HS-5 (cell line): ENCODE measurements at regions not wholly inside any gene's neighbourhood (a gene's known extent, or its start where the extent isn't known, plus 50 kb on each side); places are given as distances from the start of the nearest gene placed in this dataset.
"Not testable (repeated sequence)": the region's sequence is repeated elsewhere in the genome, so short reads cannot be mapped to it uniquely, and the experiment has no call there.

ENCODE experiments used
- DNase-seq: peaks from one replicate; pipeline ENCODE4 v3.0.0-alpha.2; 2012; ENCODE audit warnings: low read depth

DNA sequence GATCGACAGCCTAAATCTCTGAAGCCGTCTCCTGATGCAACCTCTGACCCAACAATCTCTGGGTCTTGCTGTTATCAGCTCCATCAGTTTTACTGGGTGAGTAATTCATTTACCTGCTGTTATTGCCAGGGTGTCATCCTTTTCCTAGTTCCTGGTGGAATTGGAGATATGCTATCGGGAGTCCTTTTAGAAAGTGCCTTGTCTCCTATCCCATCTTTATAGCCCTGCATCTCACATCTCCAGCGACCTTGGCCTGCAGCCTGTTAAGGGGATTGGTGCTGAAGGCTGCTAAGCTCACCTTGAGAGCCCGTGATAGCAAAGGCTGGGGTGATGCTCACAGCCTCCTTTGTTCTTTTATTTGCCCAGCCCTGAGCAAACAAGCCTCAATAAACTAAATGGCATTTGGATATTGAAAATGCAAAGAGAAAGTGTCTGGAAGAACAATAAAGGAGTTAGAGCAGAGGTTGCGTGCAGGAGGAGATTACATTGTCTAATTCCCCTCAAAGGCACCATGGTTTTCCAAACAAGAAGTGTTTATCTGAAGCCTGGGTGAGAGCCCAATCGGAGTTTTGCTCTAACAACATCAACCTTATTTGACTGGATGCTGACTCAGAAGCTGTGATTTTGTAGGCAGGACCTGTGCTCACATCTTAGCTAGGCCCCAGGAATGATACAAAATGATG lies 101.8 kb downstream of the RPLP1 start:
- no peak for DNase-seq

GRCh38 chr15:69555080-69555479 lies 102.5 kb downstream of the RPLP1 start:
- no peak for DNase-seq

GRCh38 chr15:69556344-69556743 lies 103.7 kb downstream of the RPLP1 start:
- DNase-seq: no peak

DNA sequence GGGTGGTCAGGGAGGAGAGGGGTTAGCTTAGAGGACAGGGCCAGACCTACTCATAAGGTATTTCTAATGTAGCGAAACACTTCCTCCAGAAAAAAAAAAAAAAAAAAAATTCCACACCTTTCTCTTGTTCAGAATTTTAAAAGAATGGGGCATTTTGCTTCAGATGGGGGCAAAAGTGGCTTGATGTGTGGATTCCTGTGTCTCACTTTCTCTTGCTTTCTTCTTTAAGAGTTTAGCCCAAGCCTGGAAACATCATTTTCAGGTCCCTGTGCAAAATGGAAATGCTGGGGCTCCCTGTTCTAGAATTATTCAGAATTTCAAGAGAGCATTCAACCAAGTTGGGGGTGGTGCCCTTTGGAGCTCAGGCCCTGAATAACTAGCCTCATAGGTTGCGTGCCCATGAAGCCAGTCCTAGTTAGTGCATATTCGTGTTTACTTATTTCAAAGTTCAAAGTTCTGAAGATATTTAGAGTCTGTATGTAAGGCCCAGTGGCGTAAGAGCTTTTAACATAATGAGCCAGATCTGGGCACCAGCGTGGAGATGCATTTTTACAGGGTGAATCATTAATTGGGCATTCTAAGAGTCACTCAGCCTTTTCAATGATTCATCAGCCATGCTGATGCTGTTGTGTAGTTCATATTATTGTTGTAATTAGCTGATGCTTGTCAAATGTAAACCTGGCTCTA lies 104.5 kb downstream of the RPLP1 start:
- DNase-seq: peak; percentile 92

DNA sequence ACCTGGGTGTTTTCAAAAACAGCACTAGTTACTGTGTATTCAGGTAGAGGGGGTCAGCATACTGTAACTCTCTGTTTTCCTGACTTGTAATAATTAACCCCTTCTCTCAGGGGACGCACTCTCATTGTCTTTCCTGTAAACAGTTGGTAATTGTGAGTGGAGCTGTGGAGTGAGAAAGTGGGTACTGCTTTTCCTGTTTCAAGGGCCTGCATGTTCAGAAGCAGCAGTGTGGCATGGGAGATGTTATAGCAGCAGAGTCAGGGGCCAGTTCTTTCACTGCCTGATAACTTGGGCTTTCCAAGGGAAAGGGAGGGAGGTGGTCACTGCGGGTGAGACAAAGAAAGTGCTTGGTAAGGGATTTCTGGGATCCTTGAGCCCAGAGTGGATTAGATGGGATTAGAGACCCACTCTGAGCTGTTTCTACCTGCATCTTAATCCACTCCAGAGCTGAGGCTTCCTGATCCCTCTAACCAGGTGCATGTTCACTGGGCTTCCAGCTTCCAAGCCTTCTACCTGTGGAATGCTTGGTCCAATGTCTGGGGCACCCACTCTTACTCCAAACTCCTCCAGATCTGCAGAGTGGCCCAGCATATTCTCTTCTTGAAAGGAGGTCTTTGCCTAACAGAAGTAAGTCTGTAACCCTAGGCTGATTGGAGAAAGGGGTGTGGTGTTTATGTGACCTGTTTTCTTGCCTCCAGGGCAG lies 105.2 kb downstream of the RPLP1 start:
- no peak for DNase-seq

DNA sequence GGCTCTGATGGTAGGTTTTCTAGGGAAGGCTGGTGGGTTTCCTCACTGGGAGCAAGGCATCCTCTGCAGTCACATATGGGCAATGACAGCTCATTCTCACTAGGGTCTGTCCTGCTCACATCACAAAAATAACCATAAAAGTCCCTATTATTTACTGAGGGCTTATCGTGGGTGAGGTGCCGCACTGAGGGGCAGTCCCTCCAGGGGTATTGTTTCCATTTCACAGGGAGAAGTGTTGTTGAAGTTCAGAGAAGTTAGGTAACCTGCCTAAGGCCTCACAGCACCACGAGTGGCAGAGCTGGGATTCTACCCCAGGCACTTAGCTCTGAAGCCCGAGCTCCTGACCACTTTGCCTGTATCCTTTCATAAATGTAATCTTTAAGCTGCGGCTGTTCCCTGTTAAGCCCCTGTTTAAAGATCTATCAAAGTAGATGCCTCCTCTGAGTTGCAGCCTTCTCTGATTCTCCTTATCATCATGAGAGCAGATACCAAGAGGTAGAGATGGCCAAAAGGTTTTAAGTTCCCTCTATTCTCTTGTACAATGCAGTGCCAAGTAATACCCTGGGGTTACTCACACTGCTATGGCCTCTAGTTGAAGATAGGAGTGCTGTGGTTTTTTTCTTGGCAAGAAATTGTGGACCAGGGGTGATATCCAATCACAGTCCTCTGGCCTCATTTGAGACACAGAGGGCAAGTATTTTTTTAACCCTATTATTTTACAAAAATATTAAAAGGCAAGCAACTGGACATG lies 107.0 kb downstream of the RPLP1 start:
- DNase-seq: no peak

- no peak for DNase-seq
These were observed 108.6 kb downstream of the RPLP1 start for GRCh38 chr15:69561071-69561784.

- DNase-seq: no peak
These were observed 109.5 kb downstream of the RPLP1 start for GRCh38 chr15:69562116-69562515.

GRCh38 chr15:69562564-69562963 lies 109.9 kb downstream of the RPLP1 start:
- no peak for DNase-seq

- DNase-seq: no peak
These were observed 112.5 kb downstream of the RPLP1 start for GRCh38 chr15:69565066-69565655.

DNA sequence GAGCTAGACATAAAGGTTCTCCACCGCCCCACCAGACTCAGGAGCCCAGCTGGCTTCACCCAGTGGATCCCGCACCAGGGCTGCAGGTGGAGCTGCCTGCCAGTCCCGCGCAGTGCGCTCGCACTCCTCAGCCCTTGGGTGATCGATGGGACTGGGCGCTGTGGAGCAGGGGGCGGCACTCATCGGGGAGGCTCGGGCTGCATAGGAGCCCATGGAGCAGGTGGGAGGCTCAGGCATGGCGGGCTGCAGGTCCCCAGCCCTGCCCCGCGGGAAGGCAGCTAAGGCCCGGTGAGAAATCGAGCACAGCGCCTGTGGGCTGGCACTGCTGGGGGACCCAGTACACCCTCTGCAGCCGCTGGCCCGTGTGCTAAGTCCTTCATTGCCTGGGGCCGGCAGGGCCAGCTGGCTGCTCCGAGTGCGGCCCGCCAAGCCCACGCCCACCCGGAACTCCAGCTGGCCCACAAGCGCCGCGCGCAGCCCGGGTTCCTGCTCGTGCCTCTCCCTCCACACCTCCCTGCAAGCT lies 114.7 kb downstream of the RPLP1 start:
- not testable (repeated sequence) for DNase-seq

- peak; percentile 44 for DNase-seq
These were observed 115.8 kb downstream of the RPLP1 start for GRCh38 chr15:69568173-69569009.

DNA sequence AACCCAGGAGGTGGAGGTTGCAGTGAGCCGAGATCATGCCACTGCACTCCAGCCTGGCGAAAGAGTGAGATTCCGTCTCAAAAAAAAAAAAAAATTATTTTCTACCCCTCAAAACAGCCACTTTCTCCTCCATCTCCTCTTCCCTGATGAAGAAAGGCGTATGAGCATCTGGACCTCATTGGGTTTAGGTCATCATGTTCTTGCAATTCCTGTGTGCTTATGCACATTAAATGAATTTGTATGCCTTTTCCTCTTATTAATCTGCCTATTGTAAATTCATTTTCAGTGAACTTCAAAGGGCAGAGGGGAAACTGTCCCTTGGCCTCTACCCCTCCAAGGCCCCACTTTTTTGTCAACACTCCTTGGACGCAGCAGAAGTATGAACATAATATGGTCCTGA lies 117.8 kb downstream of the RPLP1 start:
- no peak for DNase-seq

DNA sequence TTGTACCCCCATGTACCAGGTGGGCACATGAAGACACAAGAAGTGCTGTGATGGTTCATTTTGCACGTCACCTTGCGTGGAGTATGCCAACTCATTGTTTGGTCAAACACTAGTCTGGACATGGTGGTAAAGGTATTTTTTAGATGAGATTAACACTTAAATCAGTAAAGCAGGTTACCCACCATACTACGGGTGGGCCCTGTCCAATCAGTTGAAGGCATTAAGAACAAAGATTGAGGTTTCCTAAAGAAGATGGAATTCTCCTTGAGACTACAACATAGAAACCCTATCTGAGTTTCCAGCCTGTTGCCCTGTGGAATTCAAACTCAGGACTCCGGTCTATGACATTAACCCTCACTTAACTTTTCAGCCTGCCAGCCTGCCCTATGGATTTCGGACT lies 118.4 kb downstream of the RPLP1 start:
- DNase-seq: no peak

DNA sequence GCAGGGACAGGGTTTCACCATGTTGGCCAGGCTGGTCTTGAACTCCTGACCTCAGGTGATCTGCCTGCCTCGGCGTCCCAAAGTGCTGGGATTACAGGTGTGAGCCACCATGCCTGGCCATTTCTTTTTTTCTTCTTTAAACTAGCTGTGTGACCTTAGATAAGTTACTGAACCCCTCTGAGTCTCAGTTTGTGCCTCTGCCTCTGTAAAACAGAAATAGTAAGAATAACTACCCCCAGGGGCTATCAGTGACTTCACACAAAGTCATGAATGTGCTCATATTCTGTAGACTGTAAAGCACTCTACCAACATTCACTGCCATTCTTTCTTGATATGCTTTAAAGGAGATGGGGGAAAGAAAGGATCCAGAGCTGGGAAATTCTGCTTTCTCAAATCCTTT lies 120.7 kb downstream of the RPLP1 start:
- not testable (repeated sequence) for DNase-seq

GRCh38 chr15:69573815-69574475 lies 121.3 kb downstream of the RPLP1 start:
- DNase-seq: no peak

GRCh38 chr15:69574506-69574905 lies 121.9 kb downstream of the RPLP1 start:
- DNase-seq: no peak

GRCh38 chr15:69575387-69575786 lies 122.8 kb downstream of the RPLP1 start:
- no peak for DNase-seq

GRCh38 chr15:69576035-69576526 lies 123.5 kb downstream of the RPLP1 start:
- DNase-seq: no peak

- no peak for DNase-seq
These were observed 124.3 kb downstream of the RPLP1 start for GRCh38 chr15:69576948-69577351.
